GM18951 (cell line): ENCODE measurements at regions not wholly inside any gene's neighbourhood (a gene's known extent, or its start where the extent isn't known, plus 50 kb on each side); places are given as distances from the start of the nearest gene placed in this dataset.
"Not testable (repeated sequence)": the region's sequence is repeated elsewhere in the genome, so short reads cannot be mapped to it uniquely, and the experiment has no call there.

ENCODE experiments used
- POLR2A ChIP-seq: IDR thresholded peaks from 4 replicates; pipeline ENCODE4 v1.6.1; 2011; ENCODE audit warnings: mild to moderate bottlenecking; ENCODE audit not compliant: insufficient read length, insufficient read depth; ENCODE audit errors: extremely low read depth
- in situ Hi-C: fragments of 300-500 bp; cut with MboI; formaldehyde crosslinking; loops from one replicate; pipeline ENCODE4 v1.12.0; 2022; ENCODE audit warnings: low sequenced_read_pairs, mixed read lengths, inconsistent platforms; ENCODE audit not compliant: unreplicated experiment

DNA sequence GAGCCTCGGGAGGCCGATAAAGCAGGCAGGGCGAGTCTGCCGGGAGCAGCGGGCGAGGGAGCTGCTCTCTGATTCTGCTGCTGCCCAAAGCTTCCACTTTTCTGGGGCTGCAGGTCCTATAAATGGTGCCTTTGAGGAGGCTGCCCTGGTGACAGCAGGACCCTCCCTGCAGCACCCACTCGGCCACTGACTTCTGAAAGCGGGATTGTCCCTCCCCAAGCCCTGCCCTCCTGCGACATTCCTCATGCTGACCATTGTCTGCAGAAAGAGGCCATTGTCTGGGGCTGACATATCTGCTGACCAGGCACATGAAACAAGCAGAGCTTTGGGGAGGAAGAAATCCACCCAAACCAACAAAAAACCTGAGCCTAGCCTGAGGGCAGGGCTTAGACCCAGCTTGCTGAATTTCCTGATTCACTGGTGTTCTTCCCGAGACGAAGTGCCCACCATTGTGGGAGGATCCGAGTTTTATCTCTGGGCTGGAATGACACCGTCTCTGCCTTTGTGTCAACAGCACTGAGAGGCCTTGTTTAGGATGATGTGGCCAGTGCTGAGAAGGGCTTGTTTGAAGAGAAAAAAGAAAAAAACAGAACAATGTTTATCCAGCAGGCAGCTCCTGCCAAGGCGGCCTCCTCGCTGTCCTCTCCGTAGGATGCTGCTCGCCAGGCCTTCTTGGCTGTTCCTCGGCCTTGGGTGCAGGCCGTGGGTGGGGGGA lies 129.7 kb downstream of the MYCN start:
- TF ChIP-seq POLR2A: no peak
- in situ Hi-C loops: no loop called here

GRCh38 chr2:16069663-16069932 lies 129.2 kb downstream of the MYCN start:
- no peak for TF ChIP-seq POLR2A
- in situ Hi-C loops: no loop called here

DNA sequence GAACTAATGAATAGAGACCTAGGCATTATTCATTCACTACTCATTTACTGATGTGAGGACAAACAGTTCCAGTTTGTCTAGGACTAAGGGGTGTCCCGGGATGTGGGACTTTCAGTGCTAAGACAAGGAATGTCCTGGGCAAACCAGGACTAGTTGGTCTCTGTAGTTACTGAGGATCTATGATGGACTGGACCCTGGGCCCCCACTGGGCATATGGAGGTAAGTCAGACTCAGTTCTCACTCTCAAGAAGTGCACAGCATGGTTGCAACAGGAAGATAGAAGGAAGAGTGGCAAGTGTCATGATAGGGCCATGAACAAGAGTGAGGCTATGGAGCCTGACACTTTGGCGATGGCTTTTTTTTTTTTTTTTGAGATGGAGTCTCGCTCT lies 128.2 kb downstream of the MYCN start:
- in situ Hi-C loops: no loop called here
- no peak for TF ChIP-seq POLR2A

DNA sequence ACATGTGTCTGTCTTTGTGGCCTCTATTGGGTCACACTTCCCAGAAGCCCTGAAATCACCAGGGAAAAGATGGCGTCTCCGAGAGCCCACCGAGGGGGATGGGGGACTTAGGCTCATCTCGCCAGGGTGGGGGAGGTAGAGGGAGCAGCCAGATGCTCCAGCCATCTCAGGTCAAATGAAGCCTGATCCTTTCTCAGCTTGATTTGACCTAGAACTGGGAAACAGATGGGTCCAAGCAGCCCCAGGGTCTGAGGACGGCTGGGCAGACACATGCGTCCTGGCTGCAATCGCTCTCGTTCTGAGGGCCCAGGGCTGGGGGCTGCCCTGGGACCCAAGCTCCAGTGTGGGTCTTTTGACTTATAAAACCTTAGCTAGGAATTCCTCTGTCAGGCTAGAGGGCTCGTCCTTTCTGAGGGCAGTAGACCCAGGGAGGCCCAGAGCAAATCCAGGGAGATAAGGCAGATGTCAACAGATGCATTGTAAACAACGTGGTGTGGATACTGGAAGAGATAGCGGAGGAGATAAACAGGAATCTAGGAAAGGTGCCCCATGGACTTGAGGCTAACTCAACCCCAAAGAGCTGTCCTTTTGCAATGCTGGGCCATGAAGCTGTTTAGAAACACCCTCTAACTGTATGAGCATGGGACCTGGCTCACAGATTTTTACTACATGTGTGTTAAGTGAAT lies 127.7 kb downstream of the MYCN start:
- in situ Hi-C loops: no loop called here
- no peak for TF ChIP-seq POLR2A

DNA sequence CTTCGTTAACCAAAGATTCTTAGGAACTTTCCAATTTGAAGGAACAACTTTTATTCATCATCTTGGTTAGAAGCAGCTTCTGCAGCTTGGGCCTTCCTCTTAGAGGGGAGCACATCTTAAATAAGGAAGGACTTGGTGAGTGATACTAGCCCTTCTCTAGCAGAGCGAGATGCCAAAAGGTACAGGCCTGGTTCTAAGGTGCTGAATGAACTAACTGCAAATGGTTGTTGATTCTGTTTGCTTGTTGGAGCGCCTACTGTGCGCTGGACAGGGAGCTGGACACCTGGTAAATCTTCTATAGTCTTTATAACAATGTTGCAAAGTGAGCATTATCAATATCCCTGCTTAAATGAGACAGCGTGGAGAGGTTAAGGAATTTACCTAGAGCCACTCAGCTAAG lies 127.1 kb downstream of the MYCN start:
- no peak for TF ChIP-seq POLR2A
- in situ Hi-C loops: no loop called here

DNA sequence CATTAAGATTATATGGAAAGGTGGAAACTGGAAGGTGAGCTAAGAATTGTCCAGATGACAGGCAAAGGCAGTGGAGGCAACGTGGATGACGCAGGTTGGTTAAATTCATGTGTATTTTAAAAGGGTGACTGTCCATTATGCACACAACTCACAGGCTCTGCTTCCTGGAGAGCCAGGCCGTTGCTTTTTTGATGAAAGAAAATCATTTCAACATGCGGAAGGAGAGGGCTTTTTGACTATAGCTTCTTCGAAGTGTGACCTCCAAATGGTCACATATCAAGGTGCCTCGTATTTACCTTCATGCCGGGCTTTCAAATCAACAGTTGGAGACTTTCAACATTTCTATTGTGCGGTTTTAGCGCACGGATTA lies 126.7 kb downstream of the MYCN start:
- in situ Hi-C loops: no loop called here
- TF ChIP-seq POLR2A: no peak

GRCh38 chr2:16066261-16067036 lies 126.1 kb downstream of the MYCN start:
- in situ Hi-C loops: no loop called here
- TF ChIP-seq POLR2A: no peak

DNA sequence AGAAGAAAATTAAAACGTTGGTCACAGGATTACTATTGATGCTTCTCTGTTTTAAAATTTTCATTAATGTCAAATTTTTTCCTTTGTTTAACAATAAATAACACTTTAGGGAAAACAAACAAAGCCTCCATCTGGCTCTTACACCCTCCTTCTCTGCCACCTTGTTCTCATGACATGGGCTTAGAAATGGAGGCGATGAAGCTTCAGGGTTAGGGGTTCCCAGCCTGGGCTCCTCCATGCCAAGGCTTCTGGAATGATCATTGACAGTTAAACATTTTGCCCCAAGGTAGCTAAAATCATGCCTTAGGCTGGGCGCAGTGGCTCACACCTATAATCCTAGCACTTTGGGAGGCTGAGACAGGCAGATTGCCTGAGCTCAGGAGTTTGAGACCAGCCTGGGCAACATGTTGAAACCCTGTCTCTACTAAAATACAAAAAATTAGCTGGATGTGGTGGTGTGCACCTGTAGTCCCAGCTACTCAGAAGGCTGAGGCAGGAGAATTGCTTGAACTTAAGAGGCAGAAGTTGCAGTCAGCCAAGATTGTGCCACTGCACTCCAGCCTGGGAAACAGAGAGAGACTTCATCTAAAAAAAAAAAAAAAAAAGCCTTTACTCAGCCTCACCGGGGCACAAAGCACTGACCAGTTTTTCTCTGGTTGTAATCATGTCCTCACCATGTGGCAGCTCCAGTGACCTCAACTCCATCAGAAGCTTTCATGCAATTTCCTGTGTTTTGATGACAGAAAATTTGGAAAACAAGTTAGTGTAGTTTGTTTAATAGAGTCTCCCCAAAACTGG lies 125.1 kb downstream of the MYCN start:
- in situ Hi-C loops: not testable (repeated sequence)

DNA sequence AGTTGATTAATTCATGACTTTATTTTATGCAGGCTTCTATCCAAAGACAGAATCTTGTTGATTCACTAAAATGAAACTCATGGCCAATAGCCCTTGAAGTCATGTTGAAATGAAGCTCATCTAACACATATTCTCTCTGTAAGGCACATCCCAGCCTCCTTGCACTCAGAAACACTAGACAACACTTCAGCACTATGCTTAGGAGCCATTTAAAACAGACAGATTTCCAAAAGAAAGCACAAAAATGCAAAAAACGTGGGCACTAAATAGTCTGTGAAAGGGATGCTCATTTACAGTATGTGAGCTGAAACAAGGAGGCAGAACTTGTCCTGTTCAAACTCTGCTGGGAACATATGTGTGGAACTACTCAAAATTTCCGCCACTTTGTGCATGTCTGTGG lies 124.4 kb downstream of the MYCN start:
- in situ Hi-C loops: no loop called here
- no peak for TF ChIP-seq POLR2A

DNA sequence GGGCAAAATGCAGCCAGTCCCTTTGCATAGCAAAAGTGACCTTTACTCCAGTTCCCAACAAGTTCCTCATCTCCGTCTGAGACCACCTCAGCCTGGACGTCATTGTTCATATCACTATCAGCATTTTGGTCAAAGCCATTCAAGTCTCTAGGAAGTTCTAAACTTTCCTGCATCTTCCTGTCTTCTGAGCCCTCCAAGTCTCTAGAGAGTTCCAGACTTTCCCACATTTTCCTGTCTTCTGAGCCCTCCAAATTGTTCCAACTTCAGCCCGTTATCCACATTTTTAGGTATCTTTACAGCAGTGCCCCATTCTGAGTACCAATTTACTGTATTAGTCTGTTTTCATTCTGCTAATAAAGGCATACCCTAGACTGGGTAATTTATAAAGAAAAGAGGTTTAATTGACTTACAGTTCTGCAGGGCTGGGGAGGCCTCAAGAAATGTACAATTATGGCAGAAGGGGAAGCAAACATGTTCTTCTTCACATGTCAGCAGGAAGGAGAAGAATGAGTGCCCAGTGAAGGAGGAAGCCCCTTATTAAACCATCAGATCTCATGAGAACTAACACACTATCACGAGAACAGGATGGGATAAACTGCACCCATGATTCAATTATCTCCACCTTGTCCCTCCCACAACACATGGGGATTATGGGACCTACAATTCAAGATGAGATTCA lies 123.7 kb downstream of the MYCN start:
- no peak for TF ChIP-seq POLR2A
- in situ Hi-C loops: no loop called here

- in situ Hi-C loops: no loop called here
- no peak for TF ChIP-seq POLR2A
Measured at GRCh38 chr2:16063251-16063850, 123.0 kb downstream of the MYCN start.

- in situ Hi-C loops: no loop called here
- no peak for TF ChIP-seq POLR2A
Measured at GRCh38 chr2:16062471-16063250, 122.3 kb downstream of the MYCN start.
